ENCODE measurements at regions not wholly inside any gene's neighbourhood (a gene's known extent, or its start where the extent isn't known, plus 50 kb on each side); places are given as distances from the start of the nearest gene placed in this dataset.
"Not testable (repeated sequence)": the region's sequence is repeated elsewhere in the genome, so short reads cannot be mapped to it uniquely, and the experiment has no call there.

GRCh38 chr7:93830141-93830925 lies 60.2 kb downstream of the TFPI2 start:
- DNase-seq: no peak

DNA sequence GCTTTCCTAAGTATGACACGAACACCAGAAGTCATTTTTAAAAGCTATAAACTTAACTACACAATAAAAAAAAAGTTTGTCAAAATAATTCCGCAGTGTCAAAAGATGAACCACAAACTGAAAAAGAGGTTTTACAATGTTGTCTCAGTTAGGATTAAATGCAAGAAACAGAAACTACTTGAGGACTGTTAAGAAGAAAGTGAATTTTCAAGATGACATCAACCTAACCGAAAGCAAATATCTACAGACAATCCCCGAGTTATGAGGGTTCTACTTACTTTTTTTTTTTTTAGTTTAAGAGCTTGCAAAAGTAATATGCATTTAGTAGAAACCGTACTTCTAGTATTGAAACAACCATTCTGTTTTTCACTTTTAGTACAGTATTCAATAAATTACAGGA lies 62.3 kb downstream of the TFPI2 start:
- no peak for DNase-seq

- DNase-seq: no peak
Measured at GRCh38 chr7:93823621-93824020, 66.9 kb downstream of the TFPI2 start.

- DNase-seq: no peak
Measured at GRCh38 chr7:93821463-93821862, 69.1 kb downstream of the TFPI2 start.

GRCh38 chr7:93819699-93820098 lies 70.9 kb downstream of the TFPI2 start:
- no peak for DNase-seq

DNA sequence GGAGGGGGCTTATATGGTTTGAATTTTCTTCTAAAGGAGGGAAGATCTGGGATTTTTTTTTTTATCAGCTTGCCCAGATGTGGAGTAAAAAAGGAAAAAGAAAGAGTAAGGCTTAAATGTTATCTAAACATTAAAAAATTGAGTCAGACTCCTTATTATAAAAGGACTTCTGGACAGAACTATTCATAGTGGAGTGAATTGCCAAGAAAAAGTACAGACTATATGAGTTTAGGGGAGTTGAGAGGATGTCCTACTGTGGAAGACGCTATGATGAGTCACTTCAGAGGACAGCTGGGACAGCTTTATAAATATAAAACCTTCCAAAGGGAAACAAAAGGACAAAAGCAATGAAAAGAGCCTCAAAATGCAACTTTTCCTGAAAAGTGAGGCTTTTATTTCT lies 73.0 kb downstream of the TFPI2 start:
- no peak for DNase-seq

DNA sequence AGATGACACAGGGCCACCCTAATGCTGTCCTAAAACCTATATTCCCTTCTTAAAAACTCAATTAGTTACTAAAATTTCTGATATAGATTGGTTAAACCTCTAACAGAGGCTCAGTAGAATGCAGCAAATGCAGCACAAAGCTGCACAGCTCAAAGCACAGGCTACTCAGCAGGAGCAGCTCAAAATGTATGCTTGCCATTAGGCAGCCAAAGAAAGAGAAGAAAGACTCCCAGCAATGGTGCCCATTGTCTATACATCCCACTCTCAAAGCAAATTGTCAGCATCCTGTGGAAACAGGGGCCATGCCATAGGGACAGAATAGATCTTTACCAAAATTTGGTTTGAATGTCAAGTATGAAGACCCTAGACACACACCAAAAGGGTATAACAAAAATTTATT lies 73.5 kb downstream of the TFPI2 start:
- DNase-seq: no peak

DNA sequence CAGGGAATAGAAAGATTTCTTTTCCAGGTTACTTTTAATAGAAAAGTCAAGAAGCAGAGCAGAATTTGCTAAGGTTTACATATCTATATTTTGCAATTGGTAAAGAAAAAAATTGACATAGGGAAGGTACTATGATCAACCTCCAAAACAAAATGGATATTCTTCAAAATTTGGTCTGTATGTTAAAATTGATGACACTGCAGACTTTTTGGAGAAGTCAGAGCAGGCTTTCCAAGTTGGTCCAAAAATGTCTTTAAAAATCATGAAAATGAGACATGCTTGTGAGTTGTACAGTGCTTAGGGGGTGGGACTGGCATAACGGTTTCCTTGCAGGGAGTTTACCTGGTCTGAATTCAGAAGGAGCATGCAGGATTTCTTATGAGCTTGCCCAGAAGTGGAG lies 77.0 kb downstream of the TFPI2 start:
- DNase-seq: no peak

DNA sequence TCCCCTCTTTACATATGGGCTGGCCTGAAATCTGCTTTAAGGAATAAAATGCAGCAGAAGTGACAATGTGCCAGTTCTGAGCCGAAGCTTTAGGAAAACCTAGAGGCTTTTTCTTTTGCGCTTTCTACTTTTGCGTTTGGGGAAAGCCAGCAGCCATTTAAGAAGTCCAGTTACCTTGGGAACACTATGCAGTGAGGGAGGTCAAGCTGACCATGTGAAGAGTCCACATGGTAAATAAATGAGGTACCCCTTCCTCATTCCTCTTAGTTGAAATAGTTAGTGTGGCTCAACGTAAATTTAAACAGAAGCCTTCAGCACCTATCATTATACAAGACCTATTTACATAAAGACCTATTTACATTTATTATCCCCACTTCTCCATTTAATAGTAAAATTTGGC lies 78.5 kb downstream of the TFPI2 start:
- DNase-seq: no peak

GRCh38 chr7:93811198-93811597 lies 79.4 kb downstream of the TFPI2 start:
- DNase-seq: no peak

- no peak for DNase-seq
Measured at GRCh38 chr7:93810561-93810960, 80.0 kb downstream of the TFPI2 start.

DNA sequence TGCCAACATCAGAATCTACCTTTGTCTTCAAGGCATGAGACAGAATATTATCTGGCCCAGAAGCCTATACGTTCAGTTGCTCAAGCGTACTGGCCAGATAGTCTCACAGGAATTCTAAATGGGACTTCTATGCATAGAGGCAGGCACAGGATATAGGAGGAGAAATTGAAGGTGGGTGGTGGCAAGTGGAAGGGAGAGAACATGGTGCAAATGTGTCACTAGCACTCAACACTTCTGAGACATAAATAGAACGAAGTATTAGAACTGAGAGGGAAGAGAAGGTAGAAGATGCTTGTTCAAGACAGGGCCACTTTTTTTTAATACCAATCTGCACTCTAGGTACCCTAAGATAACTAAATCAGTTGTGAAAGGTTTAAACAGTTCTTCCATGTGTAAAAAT lies 85.8 kb downstream of the TFPI2 start:
- DNase-seq: no peak

DNA sequence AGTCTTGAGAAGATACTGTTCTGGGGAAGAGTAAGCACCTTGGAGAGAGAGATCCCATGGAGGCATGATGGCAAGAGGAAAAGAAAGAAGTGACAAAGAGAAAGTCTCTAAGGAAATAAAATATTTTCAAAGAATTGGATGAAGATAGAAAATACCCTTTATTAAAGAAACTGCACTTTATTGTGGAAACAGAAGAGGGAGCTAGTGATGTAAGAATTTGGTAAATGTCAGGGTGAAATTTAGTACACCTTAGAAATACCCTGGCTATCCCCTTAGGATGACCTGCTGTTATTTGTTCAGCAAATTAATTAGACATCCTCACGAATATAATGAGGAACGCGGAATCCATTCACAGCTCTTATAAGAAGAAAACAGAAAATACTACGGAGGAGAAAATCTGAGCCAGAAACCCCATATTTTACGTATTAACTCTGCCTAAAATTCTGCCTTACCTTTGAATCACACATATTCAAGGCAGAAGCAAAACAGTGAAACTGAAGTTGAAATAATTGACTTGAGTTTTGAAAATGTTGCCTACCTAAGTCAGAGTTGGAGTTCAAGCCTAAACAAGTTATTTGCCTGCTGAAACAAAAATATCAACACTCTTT lies 90.7 kb downstream of the TFPI2 start:
- DNase-seq: no peak

- DNase-seq: not testable (repeated sequence)
Measured at GRCh38 chr7:93793084-93793697, 97.4 kb downstream of the TFPI2 start.

DNA sequence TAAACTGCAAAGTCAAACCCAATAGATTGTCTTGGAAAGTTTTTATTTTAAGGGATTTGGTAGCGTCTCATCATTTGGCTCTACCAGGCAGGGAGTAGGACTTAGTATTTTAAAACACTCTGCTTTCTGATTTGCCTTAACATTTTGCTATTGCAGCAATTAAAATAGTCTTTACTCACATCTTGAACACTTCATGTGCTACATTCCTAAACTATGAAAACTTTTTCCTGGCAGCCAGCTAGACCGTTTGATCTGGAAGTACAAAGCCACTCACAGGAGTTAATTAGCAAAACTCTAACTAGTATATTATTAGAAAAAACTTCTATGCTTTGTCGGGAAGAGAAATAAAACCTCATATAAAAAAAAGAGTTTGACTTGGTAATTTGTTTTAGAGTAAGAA lies 111.4 kb downstream of the TFPI2 start:
- DNase-seq: no peak

DNA sequence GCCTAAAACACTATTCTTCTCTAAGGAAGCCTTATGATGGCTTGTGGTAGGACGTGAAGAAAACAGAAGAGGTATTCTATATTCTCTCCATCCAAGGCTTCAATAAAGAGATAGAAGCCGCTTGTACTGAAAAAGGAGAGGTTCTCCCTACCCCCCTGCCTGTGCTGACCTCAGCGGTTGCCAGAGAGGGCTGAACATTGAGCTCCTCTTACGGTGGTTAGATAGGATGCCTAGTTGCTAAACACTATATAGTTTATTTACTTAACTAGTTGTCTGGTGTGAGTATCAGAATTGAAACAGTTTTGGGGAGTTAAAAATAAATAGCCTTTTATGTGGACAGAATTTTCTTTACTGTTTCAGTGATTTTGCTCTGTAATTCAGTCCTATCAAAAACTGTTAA lies 112.2 kb downstream of the TFPI2 start:
- DNase-seq: no peak

DNA sequence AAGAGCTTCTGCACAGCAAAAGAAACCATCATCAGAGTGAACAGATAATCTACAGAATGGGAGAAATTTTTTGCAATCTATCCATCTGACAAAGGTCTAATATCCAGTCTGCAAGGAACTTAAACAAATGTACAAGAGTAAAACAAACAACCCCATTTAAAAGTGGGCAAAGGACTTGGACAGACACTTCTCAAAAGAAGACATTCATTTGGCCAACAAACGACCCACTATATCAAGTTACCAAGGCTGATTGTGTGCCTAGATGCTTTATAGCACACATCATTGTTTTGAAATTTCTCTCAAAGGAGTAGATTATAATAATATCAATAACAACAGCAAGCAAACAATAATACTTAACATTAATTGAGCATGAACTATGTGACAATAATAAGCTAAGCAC lies 117.1 kb downstream of the TFPI2 start:
- no peak for DNase-seq

DNA sequence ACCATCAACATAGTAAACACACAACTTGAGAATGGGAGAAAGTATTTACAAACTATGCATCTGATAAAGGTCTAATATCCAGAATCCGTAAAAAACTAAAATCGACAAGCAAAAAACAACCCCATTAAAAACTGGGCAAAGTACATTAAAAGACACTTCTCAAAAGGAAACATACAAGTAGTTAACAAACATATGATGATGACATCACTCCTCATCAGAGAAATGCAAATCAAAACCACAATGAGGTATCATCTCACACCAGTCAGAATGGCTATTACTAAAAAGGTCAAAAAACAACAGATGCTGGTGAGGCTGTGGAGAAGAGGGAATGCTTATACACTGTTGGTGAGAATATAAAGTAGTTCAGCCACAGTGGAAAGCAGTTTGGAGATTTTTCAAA lies 125.1 kb downstream of the TFPI2 start:
- DNase-seq: no peak

- no peak for DNase-seq
Measured at GRCh38 chr7:93758631-93759030, 131.9 kb downstream of the TFPI2 start.

- DNase-seq: no peak
Measured at GRCh38 chr7:93757426-93757825, 133.1 kb downstream of the TFPI2 start.

- DNase-seq: peak; percentile 2
Measured at GRCh38 chr7:93756890-93757289, 133.7 kb downstream of the TFPI2 start.

DNA sequence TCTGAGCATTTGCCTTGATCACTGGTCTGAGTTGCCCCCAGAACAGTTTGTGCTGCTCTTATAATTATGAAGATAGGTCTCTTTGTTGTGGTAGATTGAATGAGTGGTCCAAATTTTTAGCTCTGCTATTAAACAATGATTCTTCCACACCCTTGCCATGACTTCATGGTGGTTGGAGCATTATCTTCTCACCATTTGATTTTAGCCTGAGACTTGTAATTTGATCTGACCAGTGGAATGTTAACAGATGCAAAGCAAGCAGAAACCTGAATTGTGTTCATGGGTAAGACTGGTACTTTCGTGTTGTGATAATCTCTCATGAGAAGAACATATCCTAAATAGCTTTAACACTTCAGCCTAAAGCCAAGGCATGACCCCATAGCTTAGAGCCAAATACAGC lies 139.1 kb downstream of the TFPI2 start:
- no peak for DNase-seq

GRCh38 chr7:93750986-93751385 lies 139.6 kb downstream of the TFPI2 start:
- no peak for DNase-seq

GRCh38 chr7:93747019-93747418 lies 143.5 kb downstream of the TFPI2 start:
- DNase-seq: no peak

GRCh38 chr7:93739424-93739823 lies 151.1 kb downstream of the TFPI2 start:
- DNase-seq: no peak

Measured in NCI-H1105 (cell line).